ENCODE measurements at regions not wholly inside any gene's neighbourhood (a gene's known extent, or its start where the extent isn't known, plus 50 kb on each side); places are given as distances from the start of the nearest gene placed in this dataset.

GRCh38 chrX:113996781-113997180, 587.1 kb upstream of the HTR2C start:
- TF ChIP-seq CTCF (conservative IDR thresholded peaks at IDR 0.05; ENCODE audit: low read depth, low read length) (no peak), EZH2 (IDR thresholded peaks at IDR 0.05; ENCODE audit: low read length, unreplicated experiment) (no peak)
